GM18907 (cell line): ENCODE measurements at regions not wholly inside any gene's neighbourhood (a gene's known extent, or its start where the extent isn't known, plus 50 kb on each side); places are given as distances from the start of the nearest gene placed in this dataset.
"Not testable (repeated sequence)": the region's sequence is repeated elsewhere in the genome, so short reads cannot be mapped to it uniquely, and the experiment has no call there.

ENCODE experiments used
- ATAC-seq: cut with Tn5 transposase; IDR thresholded peaks from one replicate; pipeline ENCODE4 v1.9.1; 2021; ENCODE audit warnings: mild to moderate bottlenecking, moderate library complexity; ENCODE audit not compliant: unreplicated experiment

GRCh38 chr6:15745781-15746180 lies 83.0 kb upstream of the DTNBP1 start:
- no peak for ATAC-seq

GRCh38 chr6:15744818-15745402 lies 82.1 kb upstream of the DTNBP1 start:
- no peak for ATAC-seq

GRCh38 chr6:15742013-15742412 lies 79.2 kb upstream of the DTNBP1 start:
- not testable (repeated sequence) for ATAC-seq

GRCh38 chr6:15741405-15741804 lies 78.6 kb upstream of the DTNBP1 start:
- no peak for ATAC-seq

- ATAC-seq, result no peak
These were observed 77.0 kb upstream of the DTNBP1 start for GRCh38 chr6:15739867-15740266.

GRCh38 chr6:15739353-15739752 lies 76.5 kb upstream of the DTNBP1 start:
- ATAC-seq, result no peak

- ATAC-seq, result not testable (repeated sequence)
These were observed 75.4 kb upstream of the DTNBP1 start for GRCh38 chr6:15738195-15738594.

GRCh38 chr6:15736297-15736696 lies 73.5 kb upstream of the DTNBP1 start:
- no peak for ATAC-seq

GRCh38 chr6:15735567-15736265 lies 72.9 kb upstream of the DTNBP1 start:
- ATAC-seq, result no peak

- no peak for ATAC-seq
These were observed 71.5 kb upstream of the DTNBP1 start for GRCh38 chr6:15734118-15734897.

GRCh38 chr6:15730922-15731321 lies 68.1 kb upstream of the DTNBP1 start:
- no peak for ATAC-seq

GRCh38 chr6:15730442-15730841 lies 67.6 kb upstream of the DTNBP1 start:
- no peak for ATAC-seq

GRCh38 chr6:15722731-15723130 lies 59.9 kb upstream of the DTNBP1 start:
- ATAC-seq, result no peak

GRCh38 chr6:15716889-15717288 lies 54.1 kb upstream of the DTNBP1 start:
- ATAC-seq, result no peak

- ATAC-seq, result no peak
These were observed 53.0 kb upstream of the DTNBP1 start for GRCh38 chr6:15715851-15716250.

GRCh38 chr6:15715060-15715459 lies 52.2 kb upstream of the DTNBP1 start:
- ATAC-seq, result no peak

GRCh38 chr6:15714658-15715057 lies 51.8 kb upstream of the DTNBP1 start:
- ATAC-seq, result no peak

GRCh38 chr6:15713325-15713724 lies 50.5 kb upstream of the DTNBP1 start:
- ATAC-seq, result no peak

GRCh38 chr6:15712797-15713196 lies 50.0 kb upstream of the DTNBP1 start:
- no peak for ATAC-seq
